Nephron progenitor cell (in vitro differentiated cells): ENCODE measurements at regions not wholly inside any gene's neighbourhood (a gene's known extent, or its start where the extent isn't known, plus 50 kb on each side); places are given as distances from the start of the nearest gene placed in this dataset.
"Not testable (repeated sequence)": the region's sequence is repeated elsewhere in the genome, so short reads cannot be mapped to it uniquely, and the experiment has no call there.

ENCODE experiments used
- DNase-seq: peaks from one replicate; pipeline ENCODE4 v3.0.0; 2021
- H3K27ac Mint-ChIP-seq: 2 replicates; pipeline ENCODE4 v1.8.0; 2021; ENCODE audit warnings: mild to moderate bottlenecking, moderate library complexity, mixed read lengths
- H3K27me3 Mint-ChIP-seq: 2 replicates; pipeline ENCODE4 v1.8.0; 2021; ENCODE audit warnings: mild to moderate bottlenecking, low read depth, mixed read lengths; ENCODE audit not compliant: poor library complexity
- H3K36me3 Mint-ChIP-seq: 2 replicates; pipeline ENCODE4 v1.8.0; 2021; ENCODE audit warnings: low read depth, mixed read lengths
- H3K4me1 Mint-ChIP-seq: 2 replicates; pipeline ENCODE4 v1.8.0; 2021; ENCODE audit warnings: mixed read lengths
- H3K4me3 Mint-ChIP-seq: 2 replicates; pipeline ENCODE4 v1.8.0; 2021; ENCODE audit warnings: mild to moderate bottlenecking, moderate library complexity, mixed read lengths
- H3K9me3 Mint-ChIP-seq: 2 replicates; pipeline ENCODE4 v1.8.0; 2021; ENCODE audit warnings: mild to moderate bottlenecking, moderate library complexity, mixed read lengths
- TF ChIP-seq, protein P1 (sequence below): fragments of 200-600 bp; sonication (generic); IDR thresholded peaks from 2 replicates; pipeline ENCODE4 v1.5.0; 2021; ENCODE audit warnings: antibody characterized with exemption

DNA sequence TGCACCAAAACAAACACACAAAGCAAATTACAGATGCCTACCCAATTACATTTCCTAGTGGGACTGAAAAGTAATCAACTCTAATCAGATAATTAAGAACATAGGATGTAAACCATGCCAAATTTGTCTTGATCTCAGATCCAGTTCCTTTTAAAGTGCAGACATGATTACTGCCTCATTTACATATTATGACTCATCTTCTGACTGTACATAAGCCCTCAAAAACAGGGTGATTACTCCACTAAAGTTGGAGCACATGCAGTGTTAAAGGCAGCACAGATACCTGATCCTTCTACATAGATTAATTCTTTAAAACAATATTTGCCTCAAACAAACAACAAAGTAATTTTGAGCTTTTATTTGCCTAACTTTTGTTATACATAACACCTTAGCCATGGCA, 337.2 kb downstream of the RPS29 start:
- peaks cover 4% of the 10 kb centered on the region for H3K9me3 Mint-ChIP-seq
- TF ChIP-seq, protein P1, sequence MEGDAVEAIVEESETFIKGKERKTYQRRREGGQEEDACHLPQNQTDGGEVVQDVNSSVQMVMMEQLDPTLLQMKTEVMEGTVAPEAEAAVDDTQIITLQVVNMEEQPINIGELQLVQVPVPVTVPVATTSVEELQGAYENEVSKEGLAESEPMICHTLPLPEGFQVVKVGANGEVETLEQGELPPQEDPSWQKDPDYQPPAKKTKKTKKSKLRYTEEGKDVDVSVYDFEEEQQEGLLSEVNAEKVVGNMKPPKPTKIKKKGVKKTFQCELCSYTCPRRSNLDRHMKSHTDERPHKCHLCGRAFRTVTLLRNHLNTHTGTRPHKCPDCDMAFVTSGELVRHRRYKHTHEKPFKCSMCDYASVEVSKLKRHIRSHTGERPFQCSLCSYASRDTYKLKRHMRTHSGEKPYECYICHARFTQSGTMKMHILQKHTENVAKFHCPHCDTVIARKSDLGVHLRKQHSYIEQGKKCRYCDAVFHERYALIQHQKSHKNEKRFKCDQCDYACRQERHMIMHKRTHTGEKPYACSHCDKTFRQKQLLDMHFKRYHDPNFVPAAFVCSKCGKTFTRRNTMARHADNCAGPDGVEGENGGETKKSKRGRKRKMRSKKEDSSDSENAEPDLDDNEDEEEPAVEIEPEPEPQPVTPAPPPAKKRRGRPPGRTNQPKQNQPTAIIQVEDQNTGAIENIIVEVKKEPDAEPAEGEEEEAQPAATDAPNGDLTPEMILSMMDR: no peak
- no peaks in the 10 kb centered on the region for H3K36me3 Mint-ChIP-seq
- H3K4me1 Mint-ChIP-seq: no peaks in the 10 kb centered on the region
- H3K27me3 Mint-ChIP-seq: peaks cover 4% of the 10 kb centered on the region
- H3K4me3 Mint-ChIP-seq: no peak overlapping the region
- no peak for DNase-seq
- H3K27ac Mint-ChIP-seq: no peak overlapping the region

DNA sequence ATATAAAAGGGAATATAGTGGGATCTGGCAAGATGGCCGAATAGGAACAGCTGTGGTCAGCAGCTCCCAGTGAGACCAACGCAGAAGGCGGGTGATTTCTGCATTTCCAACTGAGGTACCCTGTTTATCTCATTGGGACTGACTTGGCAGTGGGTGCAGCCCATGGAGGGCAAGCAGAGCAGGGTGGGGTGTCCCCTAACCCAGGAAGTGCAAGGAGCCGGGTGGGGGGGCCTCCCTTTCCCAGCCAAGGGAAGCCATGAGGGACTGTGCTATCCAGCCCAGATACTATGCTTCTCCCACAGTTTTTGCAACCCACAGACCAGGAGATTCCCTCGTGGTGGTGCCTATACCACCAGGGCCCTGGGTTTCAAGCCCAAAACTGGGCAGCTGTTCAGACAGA, 342.4 kb downstream of the RPS29 start:
- not testable (repeated sequence) for H3K4me3 Mint-ChIP-seq, H3K9me3 Mint-ChIP-seq, H3K27me3 Mint-ChIP-seq, H3K4me1 Mint-ChIP-seq, H3K36me3 Mint-ChIP-seq, H3K27ac Mint-ChIP-seq, DNase-seq

DNA sequence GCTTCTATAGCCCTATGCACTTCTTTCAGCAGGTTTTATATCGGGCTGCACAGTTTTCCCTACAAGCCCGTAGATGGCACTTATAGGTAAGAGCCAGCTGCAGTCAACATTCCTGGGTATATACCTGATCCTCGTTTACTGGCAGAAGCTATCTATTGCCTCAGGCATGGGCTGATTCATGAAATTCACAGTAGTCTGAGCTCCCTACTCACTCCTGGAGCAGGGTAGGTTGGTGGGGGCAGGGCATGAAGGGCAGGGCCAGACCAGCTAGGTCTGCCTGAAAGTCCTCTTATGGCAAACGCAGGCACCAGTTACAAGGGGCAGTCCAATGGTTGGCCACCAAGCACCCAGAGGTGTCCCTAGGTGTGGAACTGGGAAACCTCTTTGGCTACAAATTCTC, 345.8 kb downstream of the RPS29 start:
- H3K36me3 Mint-ChIP-seq: peaks cover 4% of the 10 kb centered on the region
- H3K4me3 Mint-ChIP-seq: no peak overlapping the region
- peaks cover 28% of the 10 kb centered on the region for H3K9me3 Mint-ChIP-seq
- H3K4me1 Mint-ChIP-seq: no peaks in the 10 kb centered on the region
- no peaks in the 10 kb centered on the region for H3K27me3 Mint-ChIP-seq
- TF ChIP-seq, protein P1: no peak
- no peak overlapping the region for H3K27ac Mint-ChIP-seq
- DNase-seq: no peak

DNA sequence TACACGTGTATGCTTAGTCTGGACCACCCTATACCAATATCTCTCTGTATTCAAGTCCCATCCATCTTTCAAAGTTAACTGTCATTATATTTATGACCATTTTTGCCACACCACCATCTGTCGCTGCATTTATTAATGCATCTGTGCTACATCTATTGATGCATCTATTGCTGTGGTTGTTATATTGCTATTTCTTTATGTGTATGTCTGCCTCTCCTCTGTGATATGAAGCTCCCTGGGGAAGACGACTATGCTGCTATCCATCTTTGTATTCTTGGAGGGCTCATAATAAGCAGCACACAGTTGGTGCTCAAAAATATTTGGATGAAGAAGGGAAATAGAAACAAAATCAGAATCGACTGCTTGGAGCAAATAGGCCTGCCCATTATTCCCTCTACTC, 357.6 kb downstream of the RPS29 start:
- Mint-ChIP-seq H3K36me3 (no peaks in the 10 kb centered on the region), H3K4me3 (no peak overlapping the region), H3K4me1 (no peaks in the 10 kb centered on the region), H3K9me3 (no peaks in the 10 kb centered on the region), H3K27me3 (no peaks in the 10 kb centered on the region), H3K27ac (no peak overlapping the region)
- no peak for DNase-seq
- TF ChIP-seq, protein P1: no peak

DNA sequence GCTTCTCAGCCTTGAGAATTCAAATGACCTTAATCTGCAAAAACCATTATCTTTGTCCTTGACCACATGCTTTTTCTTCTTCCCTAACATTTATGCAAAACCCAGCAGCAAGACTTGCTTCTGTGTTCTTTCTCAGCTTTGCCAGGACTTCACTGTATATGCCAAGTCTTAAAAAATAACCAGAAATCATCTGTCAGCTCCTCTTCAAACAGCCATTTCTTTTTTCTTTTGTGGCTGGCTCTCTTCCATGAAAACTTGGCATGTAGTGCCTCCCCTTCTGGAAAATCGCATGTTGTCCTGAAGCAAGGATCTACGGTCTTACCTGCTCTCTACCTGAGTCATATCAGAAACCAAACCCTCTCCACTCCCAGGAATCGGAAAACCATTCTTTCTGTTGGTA, 364.9 kb downstream of the RPS29 start:
- Mint-ChIP-seq H3K9me3 (no peaks in the 10 kb centered on the region), H3K4me3 (no peak overlapping the region), H3K4me1 (no peaks in the 10 kb centered on the region), H3K27ac (no peak overlapping the region), H3K27me3 (peaks cover 3% of the 10 kb centered on the region), H3K36me3 (no peaks in the 10 kb centered on the region)
- DNase-seq: no peak
- TF ChIP-seq, protein P1: no peak

DNA sequence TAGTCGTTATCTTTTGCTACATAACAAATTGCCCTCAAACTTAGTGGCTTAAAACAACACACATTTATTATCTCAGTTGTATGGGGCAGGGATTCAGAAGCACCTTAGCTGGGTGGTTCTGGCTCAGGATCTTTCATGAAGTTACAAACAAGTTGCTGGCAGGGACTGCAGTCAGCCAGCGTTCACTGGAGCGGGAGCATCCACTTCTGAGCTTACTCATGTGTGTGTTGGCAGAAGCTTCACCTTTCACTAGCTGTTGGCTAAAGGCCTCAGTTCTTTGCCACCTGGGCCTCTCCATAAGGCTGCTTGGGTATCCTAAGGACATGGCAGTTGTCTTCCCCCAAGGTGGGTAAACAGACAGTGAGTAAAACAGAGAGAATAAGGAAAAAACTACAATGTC, 365.7 kb downstream of the RPS29 start:
- no peaks in the 10 kb centered on the region for H3K36me3 Mint-ChIP-seq

More for the DNA sequence above, 365.7 kb downstream of the RPS29 start:
- H3K27ac Mint-ChIP-seq: no peak overlapping the region
- peak; percentile 13 for DNase-seq
- no peak overlapping the region for H3K4me3 Mint-ChIP-seq
- TF ChIP-seq, protein P1: no peak
- no peaks in the 10 kb centered on the region for H3K9me3 Mint-ChIP-seq
- peaks cover 3% of the 10 kb centered on the region for H3K27me3 Mint-ChIP-seq
- H3K4me1 Mint-ChIP-seq: no peaks in the 10 kb centered on the region
